Caco-2 (cell line): ENCODE measurements at regions not wholly inside any gene's neighbourhood (a gene's known extent, or its start where the extent isn't known, plus 50 kb on each side); places are given as distances from the start of the nearest gene placed in this dataset.

Source experiments
- BruUV-seq: library from RNA; stranded (reverse); fragments of 400-500 nt; replicated peaks from 2 replicates; lab custom pipeline; 2021; lab: Mats Ljungman, UMichigan
- CTCF ChIA-PET: fragments of 300-600 bp; sonication (Branson Sonifier 250); formaldehyde crosslinking; loops from one replicate; lab custom pipeline; 2022; ENCODE audit warnings: antibody characterized with exemption; lab: Charles Lee
- POLR2A ChIA-PET: fragments of 300-600 bp; sonication (Branson Sonifier 250); formaldehyde crosslinking; loops from one replicate; lab custom pipeline; 2022; ENCODE audit warnings: antibody characterized with exemption; lab: Charles Lee
- DNase-seq, 2 experiments: peaks; one replicate each; pipeline versions ENCODE4 v3.0.0 to v3.0.0-alpha.2; 2020 to 2022
- H3K27me3 ChIP-seq: replicated peaks from 2 replicates; pipeline ENCODE4 v1.6.0; 2011; ENCODE audit warnings: low read length; ENCODE audit not compliant: control insufficient read depth, insufficient read depth
- H3K36me3 ChIP-seq: 2 replicates; pipeline ENCODE4 v1.5.1; 2011; ENCODE audit warnings: low read length; ENCODE audit not compliant: control insufficient read depth, insufficient read depth
- H3K4me1 ChIP-seq: fragments of 250-450 bp; sonication (Bioruptor Pico); 2 replicates; pipeline ENCODE4 v1.5.1; 2020; ENCODE audit warnings: mild to moderate bottlenecking
- H3K4me3 ChIP-seq: 2 replicates; pipeline ENCODE4 v1.5.1; 2011; ENCODE audit warnings: low read depth, mild to moderate bottlenecking, control low read depth, low read length
- H3K9me3 ChIP-seq: fragments of 250-450 bp; sonication (Bioruptor Pico); 2 replicates; pipeline ENCODE4 v1.5.1; 2020; ENCODE audit warnings: mild to moderate bottlenecking, moderate library complexity
- H3K27ac Mint-ChIP-seq: one replicate; pipeline ENCODE4 v1.8.0; 2022; ENCODE audit warnings: mixed read lengths; ENCODE audit not compliant: unreplicated experiment
- H3K27me3 Mint-ChIP-seq: one replicate; pipeline ENCODE4 v1.8.0; 2022; ENCODE audit warnings: mixed read lengths; ENCODE audit not compliant: insufficient read depth, unreplicated experiment
- H3K36me3 Mint-ChIP-seq: one replicate; pipeline ENCODE4 v1.8.0; 2022; ENCODE audit warnings: mild to moderate bottlenecking, mixed read lengths; ENCODE audit not compliant: insufficient read depth, unreplicated experiment
- H3K4me1 Mint-ChIP-seq: one replicate; pipeline ENCODE4 v1.8.0; 2022; ENCODE audit warnings: low read depth, mixed read lengths; ENCODE audit not compliant: unreplicated experiment
- H3K4me3 Mint-ChIP-seq: one replicate; pipeline ENCODE4 v1.8.0; 2022; ENCODE audit warnings: mild to moderate bottlenecking, moderate library complexity, mixed read lengths; ENCODE audit not compliant: unreplicated experiment
- H3K9me3 Mint-ChIP-seq: one replicate; pipeline ENCODE4 v1.8.0; 2022; ENCODE audit warnings: mixed read lengths; ENCODE audit not compliant: unreplicated experiment
- intact Hi-C: fragments of 100-400 bp; cut with micrococcal nuclease; formaldehyde crosslinking; loops from one replicate; pipeline ENCODE4 v1.10.0; 2022; ENCODE audit not compliant: unreplicated experiment
- TF ChIP-seq, protein P1 (sequence below), 2 experiments: fragments of 200-600 bp in 1 of 2; IDR thresholded peaks; 1 replicate in 1 of 2; 2 replicates in 1 of 2; pipeline versions ENCODE4 v1.5.1 to v1.8.0; 2011 to 2022; ENCODE audit warnings: antibody characterized with exemption in 1 of 2, control low read depth in 1 of 2, inconsistent platforms in 1 of 2, low read depth in 1 of 2, low read length in 1 of 2, mild to moderate bottlenecking in 1 of 2, moderate library complexity in 1 of 2; ENCODE audit not compliant: insufficient read depth in 1 of 2, severe bottlenecking in 1 of 2, unreplicated experiment in 1 of 2

DNA sequence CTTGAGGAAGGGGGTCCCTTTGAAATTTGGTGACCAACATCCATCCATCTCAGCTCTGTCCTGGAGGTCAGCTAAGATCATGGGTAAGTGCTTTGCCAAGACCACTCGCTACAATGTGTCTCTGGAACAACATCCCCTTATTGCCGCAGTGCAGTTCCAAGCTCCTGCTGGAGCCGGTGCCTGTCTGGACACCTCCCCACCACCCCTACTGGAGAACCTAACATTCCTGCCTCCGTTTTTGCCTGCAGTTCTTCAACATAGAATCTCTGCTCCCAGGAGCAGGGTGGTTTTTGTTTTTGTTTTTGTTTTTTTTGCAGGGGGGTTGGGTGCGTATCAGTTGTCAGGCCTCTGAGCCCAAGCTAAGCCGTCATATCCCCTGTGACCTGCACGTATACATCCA lies 51.2 kb upstream of the FXYD4 start:
- Histone ChIP-seq H3K9me3 (no peaks in the 10 kb centered on the region), H3K4me3 (no peak overlapping the region), H3K36me3 (no peaks in the 10 kb centered on the region), H3K4me1 (peaks cover 8% of the 10 kb centered on the region), H3K27me3 (no peaks in the 10 kb centered on the region)
- H3K27me3 Mint-ChIP-seq, result no peaks in the 10 kb centered on the region
- intact Hi-C loops, result no loop called here
- H3K9me3 Mint-ChIP-seq, result no peaks in the 10 kb centered on the region
- ChIA-PET CTCF (interaction anchor here (0.6 kb wide), 1 partner anchor 34 kb away, joined by 3 read pairs; no protein-coding TSS in a partner anchor), POLR2A (no interaction called here)
- peaks cover 7% of the 10 kb centered on the region for H3K36me3 Mint-ChIP-seq
- no TSS peak for BruUV-seq
- no peak overlapping the region for H3K27ac Mint-ChIP-seq
- TF ChIP-seq, protein P1, sequence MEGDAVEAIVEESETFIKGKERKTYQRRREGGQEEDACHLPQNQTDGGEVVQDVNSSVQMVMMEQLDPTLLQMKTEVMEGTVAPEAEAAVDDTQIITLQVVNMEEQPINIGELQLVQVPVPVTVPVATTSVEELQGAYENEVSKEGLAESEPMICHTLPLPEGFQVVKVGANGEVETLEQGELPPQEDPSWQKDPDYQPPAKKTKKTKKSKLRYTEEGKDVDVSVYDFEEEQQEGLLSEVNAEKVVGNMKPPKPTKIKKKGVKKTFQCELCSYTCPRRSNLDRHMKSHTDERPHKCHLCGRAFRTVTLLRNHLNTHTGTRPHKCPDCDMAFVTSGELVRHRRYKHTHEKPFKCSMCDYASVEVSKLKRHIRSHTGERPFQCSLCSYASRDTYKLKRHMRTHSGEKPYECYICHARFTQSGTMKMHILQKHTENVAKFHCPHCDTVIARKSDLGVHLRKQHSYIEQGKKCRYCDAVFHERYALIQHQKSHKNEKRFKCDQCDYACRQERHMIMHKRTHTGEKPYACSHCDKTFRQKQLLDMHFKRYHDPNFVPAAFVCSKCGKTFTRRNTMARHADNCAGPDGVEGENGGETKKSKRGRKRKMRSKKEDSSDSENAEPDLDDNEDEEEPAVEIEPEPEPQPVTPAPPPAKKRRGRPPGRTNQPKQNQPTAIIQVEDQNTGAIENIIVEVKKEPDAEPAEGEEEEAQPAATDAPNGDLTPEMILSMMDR (IDR thresholded peaks at IDR 0.05; ENCODE audit: insufficient read depth in 1 of 2, low read depth in 1 of 2, low read length in 1 of 2, severe bottlenecking in 1 of 2, unreplicated experiment in 1 of 2), result no peak
- H3K4me1 Mint-ChIP-seq, result peaks cover 7% of the 10 kb centered on the region
- H3K4me3 Mint-ChIP-seq, result no peak overlapping the region
- DNase-seq, result no peak

- POLR2A ChIA-PET, result no interaction called here
- no peak overlapping the region for H3K27ac Mint-ChIP-seq
These were observed 52.2 kb upstream of the FXYD4 start for GRCh38 chr10:43318976-43319960.

GRCh38 chr10:43318456-43318855 lies 51.6 kb upstream of the RASGEF1A start:
- BruUV-seq, result no TSS peak
- Histone ChIP-seq H3K9me3 (no peaks in the 10 kb centered on the region), H3K4me3 (no peak overlapping the region), H3K27me3 (no peaks in the 10 kb centered on the region), H3K36me3 (no peaks in the 10 kb centered on the region), H3K4me1 (peaks cover 8% of the 10 kb centered on the region)
- ChIA-PET POLR2A (no interaction called here), CTCF (no interaction called here)
- no peak for DNase-seq
- Mint-ChIP-seq H3K36me3 (peaks cover 7% of the 10 kb centered on the region), H3K27ac (no peak overlapping the region), H3K4me1 (peaks cover 13% of the 10 kb centered on the region), H3K9me3 (no peaks in the 10 kb centered on the region), H3K27me3 (no peaks in the 10 kb centered on the region), H3K4me3 (no peak overlapping the region)
- intact Hi-C loops, result no loop called here
- TF ChIP-seq, protein P1 (IDR thresholded peaks at IDR 0.05; ENCODE audit: insufficient read depth in 1 of 2, low read depth in 1 of 2, low read length in 1 of 2, severe bottlenecking in 1 of 2, unreplicated experiment in 1 of 2), result no peak

More at GRCh38 chr10:43318976-43319960, 52.2 kb upstream of the FXYD4 start:
- TF ChIP-seq, protein P1 (IDR thresholded peaks at IDR 0.05; ENCODE audit: insufficient read depth in 1 of 2, low read depth in 1 of 2, low read length in 1 of 2, severe bottlenecking in 1 of 2, unreplicated experiment in 1 of 2), result no peak
- BruUV-seq, result no TSS peak
- no peak for DNase-seq
- intact Hi-C loops, result no loop called here
- H3K36me3 ChIP-seq, result no peaks in the 10 kb centered on the region
- no peaks in the 10 kb centered on the region for H3K27me3 Mint-ChIP-seq
- H3K27me3 ChIP-seq, result no peaks in the 10 kb centered on the region
- H3K4me1 Mint-ChIP-seq, result peaks cover 13% of the 10 kb centered on the region
- H3K9me3 Mint-ChIP-seq, result no peaks in the 10 kb centered on the region
- H3K36me3 Mint-ChIP-seq, result peaks cover 7% of the 10 kb centered on the region
- no peak overlapping the region for H3K4me3 Mint-ChIP-seq
- CTCF ChIA-PET, result no interaction called here
- H3K4me3 ChIP-seq, result no peak overlapping the region
- no peaks in the 10 kb centered on the region for H3K9me3 ChIP-seq
- peaks cover 8% of the 10 kb centered on the region for H3K4me1 ChIP-seq
